Thyroid gland (tissue), 4 donors: ENCODE measurements at regions not wholly inside any gene's neighbourhood (a gene's known extent, or its start where the extent isn't known, plus 50 kb on each side); places are given as distances from the start of the nearest gene placed in this dataset.

ENCODE experiments used
- POLR2A ChIP-seq, 2 donors: fragments of 450-650 bp; IDR thresholded peaks; one replicate each; pipeline ENCODE4 v1.6.1; 2017; ENCODE audit warnings: antibody characterized with exemption in 2 of 2, mild to moderate bottlenecking in 2 of 2, moderate library complexity in 1 of 2
- TF ChIP-seq, protein P1 (sequence below), 6 experiments: fragments of 200-600 bp in 3 of 6; fragments of 450-650 bp in 3 of 6; sonication (generic) in 3 of 6; IDR thresholded peaks; one replicate each; pipeline ENCODE4 v1.5.1; 2016 to 2019; ENCODE audit warnings: antibody characterized with exemption in 6 of 6, mild to moderate bottlenecking in 2 of 6, inconsistent platforms in 1 of 6, moderate library complexity in 1 of 6

DNA sequence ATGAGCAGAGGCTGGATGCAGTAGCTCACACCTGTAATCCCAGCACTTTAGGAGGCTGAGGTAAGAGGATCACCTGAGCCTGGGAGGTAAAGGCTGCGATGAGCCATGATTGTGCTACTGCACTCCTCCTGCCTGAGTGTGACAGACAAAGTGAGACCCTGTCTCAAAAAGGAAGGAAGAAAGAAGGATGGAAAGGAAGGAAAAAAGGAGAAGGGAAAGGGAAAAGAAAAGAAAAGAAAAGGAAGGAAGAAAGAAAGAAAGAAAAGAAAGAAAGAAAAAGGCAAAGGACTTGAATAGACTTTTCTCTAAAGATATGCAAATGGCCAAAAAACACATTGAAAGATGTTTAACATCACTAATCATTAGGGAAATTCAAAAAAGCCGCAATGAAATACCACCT is 215.3 kb upstream of the MYLIP start:
- TF ChIP-seq POLR2A (IDR thresholded peaks at IDR 0.05), result no peak
- TF ChIP-seq, protein P1, sequence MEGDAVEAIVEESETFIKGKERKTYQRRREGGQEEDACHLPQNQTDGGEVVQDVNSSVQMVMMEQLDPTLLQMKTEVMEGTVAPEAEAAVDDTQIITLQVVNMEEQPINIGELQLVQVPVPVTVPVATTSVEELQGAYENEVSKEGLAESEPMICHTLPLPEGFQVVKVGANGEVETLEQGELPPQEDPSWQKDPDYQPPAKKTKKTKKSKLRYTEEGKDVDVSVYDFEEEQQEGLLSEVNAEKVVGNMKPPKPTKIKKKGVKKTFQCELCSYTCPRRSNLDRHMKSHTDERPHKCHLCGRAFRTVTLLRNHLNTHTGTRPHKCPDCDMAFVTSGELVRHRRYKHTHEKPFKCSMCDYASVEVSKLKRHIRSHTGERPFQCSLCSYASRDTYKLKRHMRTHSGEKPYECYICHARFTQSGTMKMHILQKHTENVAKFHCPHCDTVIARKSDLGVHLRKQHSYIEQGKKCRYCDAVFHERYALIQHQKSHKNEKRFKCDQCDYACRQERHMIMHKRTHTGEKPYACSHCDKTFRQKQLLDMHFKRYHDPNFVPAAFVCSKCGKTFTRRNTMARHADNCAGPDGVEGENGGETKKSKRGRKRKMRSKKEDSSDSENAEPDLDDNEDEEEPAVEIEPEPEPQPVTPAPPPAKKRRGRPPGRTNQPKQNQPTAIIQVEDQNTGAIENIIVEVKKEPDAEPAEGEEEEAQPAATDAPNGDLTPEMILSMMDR (IDR thresholded peaks at IDR 0.05), result no peak
